HG02678 (cell line): ENCODE measurements at regions not wholly inside any gene's neighbourhood (a gene's known extent, or its start where the extent isn't known, plus 50 kb on each side); places are given as distances from the start of the nearest gene placed in this dataset.

ENCODE experiments used
- ATAC-seq: cut with Tn5 transposase; IDR thresholded peaks from one replicate; pipeline ENCODE4 v1.9.1; 2021; ENCODE audit warnings: mild to moderate bottlenecking, moderate library complexity; ENCODE audit not compliant: unreplicated experiment

DNA sequence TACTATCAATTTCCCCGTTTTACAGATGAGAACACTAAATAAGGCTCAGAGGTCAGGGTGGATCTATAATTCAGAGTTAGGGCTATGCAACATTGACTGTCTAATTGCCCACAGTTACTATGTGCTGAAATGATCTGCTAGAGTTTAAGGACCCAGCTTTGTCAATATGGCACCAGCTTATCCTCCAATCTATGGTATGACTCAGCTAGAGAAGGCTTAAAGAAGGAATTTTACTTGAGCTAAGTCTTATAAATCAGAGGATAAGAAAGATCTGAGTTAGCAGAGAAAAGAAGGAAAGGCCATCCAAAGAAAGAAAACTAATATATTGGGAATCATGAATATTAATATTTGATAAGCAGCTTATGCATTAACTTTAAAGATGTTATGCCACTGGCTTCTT, 78.1 kb downstream of the ASB9 start:
- no peak for ATAC-seq

DNA sequence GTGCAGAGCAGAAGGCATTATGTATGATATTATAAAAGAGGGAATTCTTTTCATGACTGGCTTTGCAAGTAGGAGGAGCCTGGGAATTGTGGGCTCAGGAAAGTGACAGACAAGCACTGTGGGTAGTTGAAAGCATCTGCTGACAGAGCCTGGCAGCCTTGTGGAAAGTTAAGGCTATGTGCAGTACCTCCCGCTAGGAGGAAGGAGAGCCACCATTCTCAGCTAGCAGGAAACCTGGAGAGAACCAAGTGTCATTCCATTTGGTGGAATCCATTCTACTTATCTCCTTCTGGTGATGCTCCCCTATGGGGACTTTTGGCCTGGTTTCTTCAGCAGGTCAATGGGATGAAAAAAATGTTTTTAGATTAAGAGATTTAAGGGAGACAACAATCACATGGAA, 81.8 kb downstream of the ASB9 start:
- ATAC-seq, result no peak

DNA sequence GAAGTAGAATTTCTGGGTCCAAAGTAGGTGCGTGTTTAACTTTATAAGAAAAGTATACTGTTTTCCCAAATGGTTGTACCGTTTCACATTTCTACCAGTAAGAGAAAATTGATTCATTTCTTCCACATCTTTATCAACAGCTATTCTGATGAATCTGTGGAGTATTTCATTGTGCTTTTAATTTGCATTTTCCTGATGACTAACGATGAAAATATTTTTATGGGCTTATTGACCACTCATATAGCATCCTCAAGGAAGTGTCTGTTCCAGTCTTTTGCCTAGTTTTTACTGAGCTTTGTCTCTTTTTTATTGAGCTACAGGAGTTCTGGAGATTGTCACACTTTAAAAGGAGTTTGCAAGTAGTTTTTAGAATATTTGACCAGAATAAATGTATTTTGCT, 92.6 kb downstream of the ASB9 start:
- no peak for ATAC-seq

- no peak for ATAC-seq
Measured at GRCh38 chrX:15173411-15173810, 96.5 kb downstream of the ASB9 start.

GRCh38 chrX:15170927-15171326, 99.0 kb downstream of the ASB9 start:
- no peak for ATAC-seq

DNA sequence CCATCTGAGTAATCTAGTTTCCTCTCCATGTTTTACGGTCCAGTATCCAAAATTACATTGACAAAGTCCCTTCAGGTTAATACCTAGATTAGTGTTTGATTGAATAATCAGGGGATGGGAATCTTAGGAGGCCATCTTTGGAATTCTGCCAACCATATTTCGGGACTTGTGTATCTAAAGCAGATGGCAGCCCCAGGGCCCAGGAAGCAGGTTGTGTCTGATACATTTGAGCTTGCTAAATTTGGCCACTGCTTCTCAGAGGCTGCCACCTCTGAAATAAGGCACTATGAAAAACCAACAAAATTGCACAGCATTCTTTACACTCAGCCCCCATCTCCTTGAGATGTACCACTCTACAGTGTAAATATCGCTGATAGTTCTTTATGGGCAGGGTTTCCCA, 102.1 kb downstream of the ASB9 start:
- ATAC-seq, result no peak

DNA sequence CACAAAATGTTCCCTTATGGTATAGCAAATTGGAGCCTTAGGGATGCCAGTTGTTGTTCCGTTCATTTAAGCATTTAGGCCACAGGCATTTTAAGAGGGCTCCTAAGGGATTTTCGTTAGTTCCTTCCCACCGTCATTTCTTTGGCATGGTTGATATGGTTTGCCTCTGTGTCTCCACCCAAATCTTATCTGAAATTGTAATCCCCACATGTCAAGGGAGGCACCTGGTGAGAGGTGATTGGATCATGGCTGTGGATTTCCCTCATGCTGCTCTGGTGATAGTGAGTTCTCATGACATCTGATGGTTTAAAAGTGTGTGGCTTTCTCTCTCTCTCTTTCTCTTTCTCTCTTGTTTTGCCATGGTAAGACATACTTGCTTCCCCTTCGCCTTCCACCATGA, 104.1 kb downstream of the ASB9 start:
- ATAC-seq, result no peak

GRCh38 chrX:15163131-15163530, 106.8 kb downstream of the ASB9 start:
- ATAC-seq, result no peak

DNA sequence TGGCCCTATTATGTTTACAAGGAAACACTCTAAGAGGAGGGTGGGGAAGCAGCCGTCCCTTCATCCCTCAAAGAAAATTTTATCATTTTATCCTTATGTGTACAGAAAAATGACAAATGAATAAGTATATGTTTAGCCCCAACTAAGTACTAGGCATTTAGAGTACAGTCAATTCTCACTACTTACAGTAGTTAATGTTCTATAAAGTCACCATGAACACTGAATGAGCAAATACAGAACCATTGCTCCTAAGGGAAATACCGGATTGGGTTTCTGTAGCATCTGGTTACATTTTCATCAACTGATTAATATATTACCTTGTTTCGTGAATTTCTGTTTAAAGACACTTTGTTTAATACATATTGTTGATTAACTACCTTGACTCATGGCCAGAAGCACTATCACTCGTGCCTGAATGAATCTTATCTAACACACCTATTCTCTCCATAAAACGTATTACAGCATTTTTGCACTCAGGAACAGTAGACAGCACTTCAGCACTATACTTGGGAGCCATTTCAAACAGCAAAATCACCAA, 109.3 kb downstream of the ASB9 start:
- ATAC-seq, result peak; percentile 58

GRCh38 chrX:15158736-15159406, 111.0 kb downstream of the ASB9 start:
- ATAC-seq, result peak; percentile 63

DNA sequence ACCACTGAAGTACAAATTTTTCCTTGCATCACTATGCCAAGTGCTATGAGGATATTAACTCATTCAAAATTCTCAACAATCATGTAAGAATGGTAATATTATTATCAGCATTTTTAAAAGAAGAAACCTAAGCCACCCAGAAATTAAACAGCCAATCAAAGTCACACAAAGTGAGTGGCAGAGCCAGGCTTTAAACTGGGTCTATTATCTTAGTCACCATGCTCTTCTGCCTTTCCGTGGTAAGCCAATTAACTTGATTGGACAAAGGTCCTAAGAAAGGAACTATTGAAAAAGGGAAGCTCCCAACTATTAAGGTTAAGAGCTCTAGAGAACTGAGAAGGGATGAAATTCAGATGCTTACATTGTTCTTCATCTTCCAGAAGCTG, 111.5 kb downstream of the ASB9 start:
- ATAC-seq, result peak; percentile 15

DNA sequence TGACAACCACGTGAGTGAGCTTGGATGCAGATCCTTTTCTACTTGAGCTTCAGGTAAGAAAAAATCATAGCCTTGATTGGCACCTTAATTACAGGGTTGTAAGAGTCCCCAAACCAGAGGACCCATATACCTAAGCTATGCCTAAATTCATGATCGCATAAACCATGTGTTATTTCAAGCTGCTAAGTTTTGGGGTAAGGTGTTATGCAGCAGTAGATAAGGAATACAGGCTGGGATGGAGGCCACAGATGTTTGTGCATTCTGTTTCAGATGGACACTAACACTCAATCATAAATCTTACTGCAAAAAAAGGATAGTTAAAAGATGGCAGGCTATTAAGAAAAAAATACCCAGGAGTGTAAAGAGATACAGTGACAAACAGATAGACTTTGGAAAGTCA, 112.3 kb downstream of the ASB9 start:
- no peak for ATAC-seq

- peak; percentile 69 for ATAC-seq
Measured at GRCh38 chrX:15151267-15152186, 118.4 kb downstream of the ASB9 start.

DNA sequence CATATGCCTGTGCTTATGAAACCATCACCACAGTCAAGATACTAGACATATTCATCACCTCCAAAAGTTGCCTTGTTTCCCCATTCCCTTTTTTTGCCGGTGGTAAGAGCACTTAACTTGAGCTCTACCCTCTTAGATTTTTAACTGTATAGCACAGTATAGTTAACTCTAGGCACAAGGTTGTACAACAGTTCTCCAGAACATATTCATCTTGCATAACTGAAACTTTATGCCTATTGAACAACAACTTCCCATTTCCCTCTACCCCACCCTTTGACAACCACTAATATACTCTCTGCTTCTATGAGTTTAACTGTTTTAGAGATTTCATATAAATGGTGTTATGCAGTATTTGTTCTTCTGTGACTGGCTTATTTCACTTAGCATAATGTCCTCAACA, 119.3 kb downstream of the ASB9 start:
- ATAC-seq, result no peak

DNA sequence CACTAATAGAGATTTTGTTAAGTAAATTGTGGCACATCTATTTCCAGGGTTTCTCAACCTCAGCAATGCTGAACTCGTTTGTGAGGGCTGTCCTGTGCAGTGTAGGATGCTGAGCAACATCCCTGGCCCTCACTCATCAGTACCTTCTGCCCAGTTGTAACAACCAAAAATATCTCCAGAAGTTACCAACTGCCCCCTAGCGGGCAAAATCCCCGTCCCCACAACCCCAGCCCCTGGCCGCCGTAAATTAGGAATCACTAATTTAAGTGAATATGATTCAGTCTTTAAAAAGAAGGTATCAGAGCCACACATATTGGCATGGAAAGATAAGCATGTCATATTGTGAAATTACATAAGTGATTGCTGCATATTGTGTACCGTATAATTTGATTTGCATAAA, 123.4 kb downstream of the ASB9 start:
- no peak for ATAC-seq

DNA sequence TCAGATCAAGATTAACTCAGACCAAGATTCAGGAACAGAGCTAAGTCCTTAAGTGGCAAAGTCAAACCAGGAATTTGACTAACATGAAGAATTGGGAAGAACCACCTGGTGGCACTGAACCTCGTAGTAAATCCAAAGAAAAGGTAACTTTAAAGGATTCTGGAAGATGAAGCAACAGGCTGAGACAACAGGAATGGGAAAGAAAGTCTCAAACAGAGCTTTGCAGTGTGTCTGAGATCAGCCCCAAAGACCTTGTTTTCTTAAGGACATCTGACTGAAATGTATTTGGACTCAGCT, 126.1 kb downstream of the ASB9 start:
- no peak for ATAC-seq

- peak; percentile 74 for ATAC-seq
Measured at GRCh38 chrX:15143050-15143824, 126.6 kb downstream of the ASB9 start.

- ATAC-seq, result no peak
Measured at GRCh38 chrX:15142084-15142715, 127.7 kb downstream of the ASB9 start.

DNA sequence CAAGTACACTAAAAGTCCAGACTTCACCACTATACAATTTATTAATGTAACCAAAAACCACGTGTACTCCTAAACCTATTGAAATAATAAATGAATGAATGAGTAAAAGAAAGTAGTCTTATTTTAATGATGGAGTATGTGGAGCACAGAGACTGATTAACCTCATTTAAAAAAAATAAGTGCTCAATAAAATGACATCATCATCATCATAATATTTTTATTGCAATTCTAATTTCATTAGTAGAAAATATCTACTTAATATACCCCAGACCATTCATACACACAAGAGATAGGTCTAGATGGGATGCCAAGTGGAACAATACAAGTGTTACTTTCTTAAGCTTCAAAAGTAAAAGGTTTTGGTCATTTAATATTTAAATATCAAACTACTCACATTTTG, 133.1 kb downstream of the ASB9 start:
- ATAC-seq, result no peak

DNA sequence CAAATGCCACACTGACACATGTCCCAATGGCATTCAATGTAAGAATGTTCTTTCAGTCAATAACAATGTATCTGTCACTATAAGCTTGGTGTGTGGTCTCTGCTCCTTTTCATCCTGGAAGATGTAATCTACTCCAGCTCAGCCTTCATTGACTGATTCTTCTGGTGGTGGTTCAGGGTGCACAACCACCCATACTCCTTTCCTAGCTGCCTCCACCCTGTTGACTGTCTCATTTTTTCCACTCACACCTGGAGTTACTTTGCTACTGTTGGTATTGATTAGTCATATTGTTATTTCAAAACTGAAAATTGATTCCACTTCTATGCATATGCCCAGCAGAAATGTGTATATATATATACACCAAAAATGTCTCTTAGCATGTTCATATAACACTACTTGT, 140.5 kb downstream of the ASB9 start:
- no peak for ATAC-seq

- no peak for ATAC-seq
Measured at GRCh38 chrX:15128861-15129260, 141.0 kb downstream of the ASB9 start.
